HL-60/S4 (cell line): ENCODE measurements at regions not wholly inside any gene's neighbourhood (a gene's known extent, or its start where the extent isn't known, plus 50 kb on each side); places are given as distances from the start of the nearest gene placed in this dataset.

Experiments
- in situ Hi-C: fragments of 300-500 bp; cut with MboI; formaldehyde crosslinking; loops from 2 replicates; pipeline ENCODE4 v1.14.3; 2022; ENCODE audit warnings: low sequenced_read_pairs

GRCh38 chr4:100809506-100809905 lies 291.7 kb upstream of the EMCN start:
- in situ Hi-C loops: no loop called here

GRCh38 chr4:100806988-100807387 lies 289.2 kb upstream of the EMCN start:
- in situ Hi-C loops: no loop called here

GRCh38 chr4:100805538-100805937 lies 287.7 kb upstream of the EMCN start:
- in situ Hi-C loops: no loop called here

- in situ Hi-C loops: no loop called here
Measured at GRCh38 chr4:100804576-100805360, 286.9 kb upstream of the EMCN start.

- in situ Hi-C loops: no loop called here
Measured at GRCh38 chr4:100803751-100804150, 285.9 kb upstream of the EMCN start.

GRCh38 chr4:100799761-100800539 lies 282.1 kb upstream of the EMCN start:
- in situ Hi-C loops: no loop called here

- in situ Hi-C loops: no loop called here
Measured at GRCh38 chr4:100797791-100798190, 280.0 kb upstream of the EMCN start.

- in situ Hi-C loops: no loop called here
Measured at GRCh38 chr4:100797356-100797755, 279.5 kb upstream of the EMCN start.

- in situ Hi-C loops: no loop called here
Measured at GRCh38 chr4:100796332-100796731, 278.5 kb upstream of the EMCN start.

- in situ Hi-C loops: no loop called here
Measured at GRCh38 chr4:100795581-100795980, 277.8 kb upstream of the EMCN start.

GRCh38 chr4:100790836-100791615 lies 273.2 kb upstream of the EMCN start:
- in situ Hi-C loops: no loop called here

- in situ Hi-C loops: no loop called here
Measured at GRCh38 chr4:100789991-100790390, 272.2 kb upstream of the EMCN start.

GRCh38 chr4:100786481-100786880 lies 268.7 kb upstream of the EMCN start:
- in situ Hi-C loops: no loop called here

- in situ Hi-C loops: no loop called here
Measured at GRCh38 chr4:100782356-100782755, 264.5 kb upstream of the EMCN start.

- in situ Hi-C loops: no loop called here
Measured at GRCh38 chr4:100781435-100781834, 263.6 kb upstream of the EMCN start.

- in situ Hi-C loops: no loop called here
Measured at GRCh38 chr4:100780126-100780525, 262.3 kb upstream of the EMCN start.

- in situ Hi-C loops: no loop called here
Measured at GRCh38 chr4:100778431-100778830, 260.6 kb upstream of the EMCN start.

- in situ Hi-C loops: no loop called here
Measured at GRCh38 chr4:100762738-100763137, 244.9 kb upstream of the EMCN start.

- in situ Hi-C loops: no loop called here
Measured at GRCh38 chr4:100754751-100755150, 236.9 kb upstream of the EMCN start.

- in situ Hi-C loops: no loop called here
Measured at GRCh38 chr4:100746141-100746739, 228.4 kb upstream of the EMCN start.

- in situ Hi-C loops: no loop called here
Measured at GRCh38 chr4:100742045-100742444, 224.2 kb upstream of the EMCN start.
